ENCODE measurements at regions not wholly inside any gene's neighbourhood (a gene's known extent, or its start where the extent isn't known, plus 50 kb on each side); places are given as distances from the start of the nearest gene placed in this dataset.
"Not testable (repeated sequence)": the region's sequence is repeated elsewhere in the genome, so short reads cannot be mapped to it uniquely, and the experiment has no call there.

DNA sequence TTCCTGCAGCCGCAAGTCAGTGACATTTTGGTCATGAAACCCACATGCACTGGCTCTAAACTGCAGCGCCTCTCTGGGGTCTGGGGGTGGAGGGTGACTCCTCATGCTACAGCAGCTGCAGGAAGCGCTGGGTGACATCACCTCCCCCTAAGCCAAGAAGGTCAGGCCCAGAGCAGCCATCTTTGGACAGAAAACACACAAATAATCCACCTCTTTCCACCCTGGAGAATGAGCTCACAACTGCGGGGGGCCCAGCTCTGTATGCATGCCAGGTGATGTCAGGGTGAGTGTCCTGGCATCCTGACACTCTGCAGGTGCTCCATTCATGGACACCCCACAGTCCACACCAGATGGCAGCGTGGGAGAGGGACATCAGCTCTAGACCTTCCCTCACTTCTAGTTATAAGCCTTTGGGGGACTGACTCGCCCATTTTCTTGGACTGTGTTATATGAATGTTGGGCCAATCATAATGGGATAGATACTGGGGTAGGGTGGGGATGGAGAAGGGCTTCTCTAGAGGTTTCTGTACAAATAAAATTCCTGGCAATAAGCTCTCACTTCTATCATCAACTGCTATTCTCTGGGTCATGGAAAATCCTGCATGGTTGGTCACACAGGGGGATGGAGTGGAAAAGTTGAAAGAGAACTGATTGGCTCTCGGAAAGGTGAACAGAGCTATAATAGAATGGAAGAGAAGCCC is 70.7 kb upstream of the THBS1 start:
- DNase-seq (ENCODE audit: low spot score), result no peak

DNA sequence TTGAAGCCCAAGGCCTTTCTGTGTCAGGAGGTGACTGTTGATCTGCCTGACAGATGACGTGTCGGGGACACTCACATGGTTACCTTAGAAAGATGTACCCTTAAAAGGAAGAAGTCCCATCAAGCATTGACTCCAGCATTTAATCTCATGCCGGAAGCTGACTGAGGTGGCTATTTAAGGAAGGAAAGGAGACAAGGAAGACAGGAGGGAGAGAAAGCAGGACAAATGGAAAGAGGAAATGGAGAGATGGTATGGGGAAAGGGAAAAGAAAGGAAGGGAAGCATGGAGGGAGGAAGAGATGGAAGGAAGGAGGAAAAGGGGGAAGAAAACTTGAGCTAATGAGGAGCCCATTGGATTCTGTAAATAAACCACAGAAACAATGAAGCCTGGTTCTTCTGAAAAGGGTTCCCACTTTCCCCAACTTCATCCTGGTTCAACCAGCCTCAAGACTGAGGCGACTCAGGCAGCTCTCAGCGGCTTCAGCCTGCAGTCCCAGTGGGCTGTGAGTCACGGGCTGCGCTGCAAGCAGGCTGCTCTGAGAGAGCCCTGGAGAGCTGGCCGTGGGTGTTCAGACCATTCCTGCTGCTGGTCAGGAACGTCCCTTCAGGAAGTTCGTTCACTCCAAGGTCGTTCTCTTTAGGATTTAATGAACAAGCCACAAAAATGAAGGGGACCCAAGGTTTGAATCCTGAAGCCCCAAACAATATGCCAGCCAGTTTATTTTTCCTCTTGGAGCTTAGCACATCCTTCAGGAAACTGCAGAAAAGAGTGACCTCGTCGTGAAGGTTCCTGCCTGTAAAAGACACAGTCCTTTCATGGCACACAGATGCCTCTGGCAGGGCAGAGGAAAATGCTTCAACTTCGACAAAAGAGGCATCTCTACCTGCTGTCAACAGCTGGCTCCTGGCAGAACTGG is 69.6 kb upstream of the THBS1 start:
- peak; percentile 31 for DNase-seq (ENCODE audit: low spot score)

DNA sequence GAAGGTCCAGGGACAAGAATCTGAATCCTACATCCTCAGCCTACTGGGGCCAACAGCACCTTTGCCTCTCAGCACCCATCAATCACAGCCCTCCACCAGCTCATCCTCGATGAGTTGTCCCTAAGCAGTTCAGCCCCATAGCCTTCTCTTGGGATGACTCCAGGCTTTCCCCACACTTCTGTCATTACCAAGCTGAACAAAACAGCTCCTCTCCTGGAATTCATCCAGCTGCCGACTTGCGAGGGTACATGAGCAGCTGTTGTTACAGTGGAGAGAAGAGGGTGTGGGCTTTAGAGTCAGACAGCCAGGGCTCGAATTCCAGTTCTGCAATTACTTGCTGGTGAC is 69.0 kb upstream of the THBS1 start:
- no peak for DNase-seq (ENCODE audit: low spot score)

DNA sequence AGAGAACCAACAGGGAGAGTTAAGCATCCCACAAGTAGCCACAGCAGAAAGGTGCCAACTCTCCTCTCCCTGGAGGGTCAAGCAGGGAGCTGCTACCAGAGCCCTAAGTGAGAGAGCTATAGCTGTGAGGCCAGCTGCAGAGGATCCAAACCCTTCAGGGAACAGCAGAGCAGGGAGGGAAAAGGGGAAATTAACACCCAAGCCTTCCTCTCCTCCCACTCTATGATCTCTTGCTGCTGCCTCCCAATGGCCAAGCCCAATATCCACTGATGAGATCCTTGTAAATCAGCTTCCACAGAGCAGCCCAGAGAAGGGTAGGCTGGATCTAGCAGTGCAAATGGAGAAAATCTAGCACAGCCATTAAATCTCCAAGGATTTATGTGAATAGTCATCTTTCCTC is 68.2 kb upstream of the THBS1 start:
- DNase-seq (ENCODE audit: low spot score), result no peak

DNA sequence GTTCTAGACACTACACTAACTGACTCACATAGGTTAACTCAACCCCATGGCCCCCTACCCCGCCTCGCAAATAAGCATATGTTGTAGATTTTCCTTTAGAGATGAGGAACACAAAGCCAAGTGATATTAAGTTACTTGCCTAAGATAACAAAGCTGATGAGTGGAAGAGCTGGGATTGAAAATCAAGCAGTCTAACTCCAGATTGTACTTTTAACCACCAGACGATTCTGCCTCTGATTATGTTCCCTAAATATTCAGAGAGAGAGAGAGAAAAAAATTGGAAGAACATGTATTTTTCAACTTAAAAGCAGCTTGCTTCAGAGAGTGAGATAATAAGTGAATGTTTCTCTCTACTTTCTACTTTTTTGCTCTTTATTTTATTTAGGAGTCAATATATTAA is 66.9 kb upstream of the THBS1 start:
- DNase-seq (ENCODE audit: low spot score), result no peak

DNA sequence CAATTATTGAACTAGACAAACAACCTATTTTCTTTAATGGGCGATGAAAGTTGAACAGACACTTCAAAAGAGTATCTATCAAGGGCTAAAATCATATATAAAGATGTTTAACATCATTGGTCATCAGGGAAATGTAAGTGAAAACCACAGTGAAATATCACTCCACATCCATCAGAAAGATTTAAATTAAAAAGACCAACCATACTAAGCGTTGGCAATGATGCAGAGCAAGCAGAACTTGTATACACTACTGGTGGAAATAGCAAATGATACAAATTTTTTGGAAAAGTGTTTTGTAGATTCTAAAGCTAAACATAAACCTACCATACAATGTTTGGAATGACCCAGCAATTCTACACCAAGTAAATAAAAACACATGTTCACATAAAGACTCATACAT is 65.9 kb upstream of the THBS1 start:
- DNase-seq (ENCODE audit: low spot score), result no peak

DNA sequence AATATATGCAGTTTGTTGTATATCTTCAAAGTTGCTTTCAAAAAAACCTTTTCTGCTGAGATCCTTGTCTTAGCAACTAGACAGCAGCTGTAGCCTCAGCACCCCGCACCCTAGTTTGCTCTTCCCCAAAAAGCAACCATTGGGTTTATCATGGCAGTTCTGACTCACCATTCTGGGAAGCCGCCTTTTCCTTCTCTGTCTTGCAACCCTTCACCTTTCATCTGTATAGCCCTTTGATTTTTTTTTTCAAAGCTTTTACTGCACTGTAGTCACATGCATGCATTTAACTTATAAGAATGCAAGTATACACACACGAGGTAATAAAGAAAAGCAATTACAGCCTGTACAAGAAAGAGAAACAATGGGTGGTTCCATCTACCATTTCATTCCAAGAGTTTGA is 65.1 kb upstream of the THBS1 start:
- no peak for DNase-seq (ENCODE audit: low spot score)

DNA sequence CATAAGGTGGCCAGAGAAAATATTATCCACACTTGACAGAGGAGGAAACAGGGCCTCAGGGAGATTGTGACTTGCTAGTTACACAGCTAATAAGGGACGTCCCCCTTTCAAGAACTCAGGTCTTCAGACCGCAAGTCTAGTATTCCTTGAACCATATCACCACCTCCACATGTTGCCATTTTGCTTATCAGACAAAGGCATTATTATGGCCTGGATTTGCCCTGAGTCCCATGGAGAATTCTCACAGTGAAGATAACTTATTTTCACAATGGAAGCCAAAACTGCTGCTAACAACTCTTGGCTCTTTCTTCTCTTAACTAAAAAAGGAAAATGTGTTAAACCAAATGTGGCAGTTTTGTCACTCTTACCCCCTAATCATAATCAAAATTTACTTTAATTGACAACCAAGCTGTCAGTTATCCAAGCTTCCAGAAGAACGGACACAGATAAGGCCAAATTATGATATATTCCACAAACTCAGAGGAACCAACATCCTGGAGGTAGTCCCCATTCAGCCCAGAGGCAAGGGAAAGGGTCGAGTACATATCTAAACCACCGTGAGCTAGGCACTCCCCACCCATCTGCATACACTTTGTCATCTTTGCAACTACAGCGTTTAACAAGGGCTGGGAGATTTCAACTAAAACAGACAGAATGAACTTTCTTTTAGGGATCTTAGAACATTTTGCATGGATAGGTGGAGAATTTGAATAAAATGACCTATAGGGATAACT is 63.6 kb upstream of the THBS1 start:
- no peak for DNase-seq (ENCODE audit: low spot score)

DNA sequence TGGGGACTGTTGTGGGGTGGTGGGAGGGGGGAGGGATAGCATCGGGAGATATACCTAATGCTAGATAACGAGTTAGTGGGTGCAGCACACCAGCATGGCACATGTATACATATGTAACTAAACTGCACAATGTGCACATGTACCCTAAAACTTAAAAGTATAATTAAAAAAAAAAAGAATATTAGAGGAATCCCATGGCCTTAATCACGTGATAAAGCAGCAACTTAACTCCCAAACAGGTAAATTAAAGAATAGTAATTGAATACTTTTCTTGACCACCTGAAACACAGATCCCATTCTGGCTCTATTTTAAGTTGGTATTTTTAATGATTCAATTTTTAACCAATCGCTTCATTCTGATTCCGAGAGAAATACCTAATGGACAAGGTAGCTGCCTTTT is 56.9 kb upstream of the THBS1 start:
- not testable (repeated sequence) for DNase-seq (ENCODE audit: low spot score)

DNA sequence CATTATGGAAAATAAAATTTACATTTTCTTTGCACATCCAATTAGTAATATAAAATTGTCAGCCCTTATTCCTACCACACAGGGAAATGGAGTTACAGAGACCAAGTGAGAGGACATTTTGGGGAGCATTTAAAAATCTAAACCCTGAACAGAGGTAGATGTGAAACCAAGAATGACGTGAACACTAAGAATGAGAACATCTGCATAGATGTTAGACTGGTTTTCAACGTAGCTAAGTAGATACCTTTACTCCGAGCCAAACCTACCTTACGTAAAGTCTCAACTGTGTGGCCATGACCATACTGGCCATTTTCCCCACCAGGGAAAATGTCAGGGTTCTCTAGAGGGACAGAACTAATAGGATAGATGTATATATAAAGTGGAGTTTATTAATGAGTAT is 51.4 kb upstream of the THBS1 start:
- no peak for DNase-seq (ENCODE audit: low spot score)

DNA sequence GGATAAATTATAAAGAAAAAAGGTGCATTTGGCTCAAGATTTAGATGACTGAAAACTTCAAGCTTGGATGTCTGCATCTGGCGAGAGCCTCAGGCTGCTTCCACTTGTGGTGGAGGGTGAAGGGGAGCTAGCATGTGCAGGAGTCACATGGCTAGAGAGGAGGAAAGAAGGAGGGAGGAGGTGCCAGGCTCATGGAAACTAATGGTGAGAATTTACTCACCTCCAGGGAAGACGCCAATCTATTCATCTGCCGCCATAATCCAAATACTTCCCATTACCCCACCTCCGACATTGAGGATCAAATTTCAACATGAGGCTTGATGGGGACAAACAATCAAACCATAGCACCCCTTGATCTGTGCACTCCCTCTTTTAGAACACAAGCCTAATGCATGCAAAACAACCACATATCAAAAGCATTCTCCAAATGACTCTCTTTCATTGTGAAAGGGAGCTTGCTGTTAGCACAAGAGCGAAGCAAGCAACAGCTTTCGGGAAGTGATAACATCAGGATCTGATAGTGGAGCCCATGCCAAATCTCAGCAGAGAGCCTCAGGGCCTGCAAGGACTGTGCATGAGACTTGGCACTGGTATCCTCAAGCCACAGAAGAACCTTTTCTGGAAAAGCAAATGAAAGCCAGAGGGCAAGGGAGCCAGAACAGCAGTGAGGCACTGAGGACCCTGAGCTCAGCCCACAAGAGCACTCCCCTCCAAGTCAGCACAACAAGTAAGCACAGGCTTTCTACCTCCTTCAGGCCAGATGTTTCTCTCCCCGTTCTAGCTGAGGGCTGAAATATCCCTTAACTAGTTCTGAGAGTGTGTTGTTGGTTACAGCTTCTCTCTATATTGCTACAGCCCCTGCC is 50.2 kb upstream of the THBS1 start:
- DNase-seq (ENCODE audit: low spot score), result peak; percentile 2

All from SW480 (cell line).